ENCODE measurements at regions not wholly inside any gene's neighbourhood (a gene's known extent, or its start where the extent isn't known, plus 50 kb on each side); places are given as distances from the start of the nearest gene placed in this dataset.

DNA sequence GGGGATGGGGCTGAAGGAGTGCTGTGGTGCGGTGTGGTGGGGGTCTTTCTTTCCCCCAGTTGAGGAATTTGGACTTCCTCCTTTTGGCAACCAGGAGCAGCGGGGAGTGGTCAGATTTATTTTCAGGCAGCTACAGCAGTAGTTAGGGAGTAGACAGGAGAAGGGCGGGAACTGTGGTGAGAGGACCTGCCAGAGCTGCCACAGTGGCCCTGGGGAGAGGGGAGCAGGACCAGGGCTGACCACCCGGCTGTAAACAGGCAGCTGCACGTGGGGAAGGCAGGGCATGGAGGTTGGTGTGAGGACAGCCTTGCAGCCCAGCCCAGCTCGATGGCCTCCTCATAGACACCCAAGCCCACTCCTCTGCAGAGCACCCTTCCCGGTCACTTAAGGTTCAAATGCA lies 197.2 kb downstream of the GLI2 start:
- TF ChIP-seq GATA3 (IDR thresholded peaks at IDR 0.05; ENCODE audit: low read depth, low read length) (no peak), GATA2 (IDR thresholded peaks at IDR 0.05; ENCODE audit: low read depth, low read length) (no peak)

Measured in SH-SY5Y (cell line).